Ovary (tissue), 3 donors: ENCODE measurements at regions not wholly inside any gene's neighbourhood (a gene's known extent, or its start where the extent isn't known, plus 50 kb on each side); places are given as distances from the start of the nearest gene placed in this dataset.

Experiments used
- CTCF ChIP-seq, 3 donors: fragments of 450-650 bp in 2 of 3; fragments of 200-600 bp in 1 of 3; IDR thresholded peaks; one replicate each; pipeline versions ENCODE4 v1.5.1 to v1.8.0; 2016 to 2022; ENCODE audit warnings: antibody characterized with exemption in 3 of 3, mild to moderate bottlenecking in 1 of 3
- EP300 ChIP-seq: sonication (generic); formaldehyde crosslinking; IDR thresholded peaks from one replicate; pipeline ENCODE4 v1.6.1; 2017; ENCODE audit warnings: antibody characterized with exemption
- POLR2A ChIP-seq: fragments of 450-650 bp; IDR thresholded peaks from one replicate; pipeline ENCODE4 v1.6.1; 2017; ENCODE audit warnings: antibody characterized with exemption, mild to moderate bottlenecking, moderate library complexity
- donor health status: DM: no; HTN: no; CAD: no.

- TF ChIP-seq CTCF (IDR thresholded peaks at IDR 0.05) = no peak
- no peak for TF ChIP-seq POLR2A
- TF ChIP-seq EP300 = no peak
These were observed 289.3 kb downstream of the RPRM start for GRCh38 chr2:153189091-153189888.
